Activated CD8-positive, alpha-beta memory T cell treated with anti-CD3 and anti-CD28 coated beads for 36 hours (primary cell): ENCODE measurements at regions not wholly inside any gene's neighbourhood (a gene's known extent, or its start where the extent isn't known, plus 50 kb on each side); places are given as distances from the start of the nearest gene placed in this dataset.

Experiments
- CTCF ChIA-PET: fragments of 350-600 bp; sonication (Branson Sonifier 250); formaldehyde crosslinking; loops from one replicate; lab custom pipeline; 2021; ENCODE audit warnings: antibody characterized with exemption; lab: Charles Lee
- POLR2A ChIA-PET: fragments of 350-600 bp; sonication (Branson Sonifier 250); formaldehyde crosslinking; loops from one replicate; lab custom pipeline; 2021; ENCODE audit warnings: antibody characterized with exemption; lab: Charles Lee

DNA sequence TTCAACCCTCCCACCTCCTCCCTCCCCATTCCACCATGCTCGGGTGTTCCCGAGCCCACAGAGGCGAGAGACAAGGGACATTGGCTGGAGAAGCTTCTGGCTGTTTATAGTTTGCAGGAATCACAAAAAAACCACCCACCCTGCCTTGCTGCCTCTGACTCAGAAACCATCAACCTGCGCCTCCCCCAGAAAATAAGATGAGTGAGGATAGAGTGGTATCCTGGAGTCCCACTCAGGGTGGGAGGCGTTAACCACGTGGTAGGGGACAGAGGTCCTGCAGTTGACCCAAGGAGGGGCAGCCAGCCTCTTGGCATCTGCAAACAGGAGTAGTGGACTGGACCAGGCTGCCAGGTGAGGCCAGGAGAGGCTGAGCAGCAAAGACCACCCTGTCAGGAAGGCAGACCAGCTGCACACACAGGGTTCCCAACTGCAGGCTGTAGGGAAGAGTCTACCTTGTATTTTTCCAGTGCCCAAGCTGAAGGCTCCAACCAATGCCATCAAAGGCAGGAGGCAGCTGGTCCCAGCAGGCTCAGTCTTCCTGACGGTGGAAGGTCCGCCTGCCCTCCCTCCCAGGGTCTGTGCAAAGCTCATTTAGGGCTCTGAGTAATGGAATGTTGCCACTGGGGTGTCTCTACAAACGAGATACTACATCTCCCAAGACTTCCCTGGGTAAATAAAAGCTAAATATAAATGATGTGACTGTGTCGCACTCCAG lies 201.5 kb upstream of the TNRC6C start:
- ChIA-PET CTCF (interaction anchor here (1.3 kb wide), 1 partner anchor 15 kb away, joined by 3 read pairs; no protein-coding TSS in a partner anchor), POLR2A (no interaction called here)

GRCh38 chr17:77757561-77757898 lies 201.0 kb upstream of the TNRC6C start:
- ChIA-PET POLR2A (no interaction called here), CTCF (interaction anchor here (0.6 to 1.3 kb wide), 2 partner anchors 15 to 316 kb away, joined by 3 read pairs; no protein-coding TSS in a partner anchor)

- ChIA-PET CTCF (no interaction called here), POLR2A (no interaction called here)
Observed at GRCh38 chr17:77763023-77763422, 195.5 kb upstream of the TNRC6C start.

- CTCF ChIA-PET, result no interaction called here
Observed at GRCh38 chr17:77763575-77763974, 194.9 kb upstream of the TNRC6C start.

DNA sequence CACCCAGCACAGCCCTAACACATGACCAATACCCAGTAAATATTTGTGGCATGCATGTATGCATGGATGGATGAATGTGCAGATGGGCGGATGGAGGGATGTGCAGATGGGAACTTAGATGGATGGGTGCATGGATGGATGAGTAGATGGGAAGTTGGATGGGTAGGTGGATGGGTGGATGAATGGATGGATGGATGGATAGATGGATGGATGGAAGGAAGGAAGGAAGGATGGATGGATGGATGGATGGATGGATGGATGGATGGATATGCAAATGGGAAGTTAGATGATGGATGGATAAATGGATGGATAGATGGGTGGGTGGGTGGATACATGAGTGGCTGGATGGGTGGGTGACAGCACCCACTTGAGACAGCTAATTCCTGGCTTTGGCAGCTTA lies 193.2 kb upstream of the TNRC6C start:
- ChIA-PET POLR2A (no interaction called here), CTCF (no interaction called here)

More at GRCh38 chr17:77763575-77763974, 194.9 kb upstream of the TNRC6C start:
- POLR2A ChIA-PET, result no interaction called here

GRCh38 chr17:77767148-77767547 lies 191.4 kb upstream of the TNRC6C start:
- CTCF ChIA-PET, result no interaction called here
- POLR2A ChIA-PET, result no interaction called here

- ChIA-PET POLR2A (interaction anchor here (0.5 kb wide), 1 partner anchor 447 kb away, joined by 5 read pairs; no protein-coding TSS in a partner anchor), CTCF (no interaction called here)
Observed at GRCh38 chr17:77768248-77768852, 190.2 kb upstream of the TNRC6C start.

DNA sequence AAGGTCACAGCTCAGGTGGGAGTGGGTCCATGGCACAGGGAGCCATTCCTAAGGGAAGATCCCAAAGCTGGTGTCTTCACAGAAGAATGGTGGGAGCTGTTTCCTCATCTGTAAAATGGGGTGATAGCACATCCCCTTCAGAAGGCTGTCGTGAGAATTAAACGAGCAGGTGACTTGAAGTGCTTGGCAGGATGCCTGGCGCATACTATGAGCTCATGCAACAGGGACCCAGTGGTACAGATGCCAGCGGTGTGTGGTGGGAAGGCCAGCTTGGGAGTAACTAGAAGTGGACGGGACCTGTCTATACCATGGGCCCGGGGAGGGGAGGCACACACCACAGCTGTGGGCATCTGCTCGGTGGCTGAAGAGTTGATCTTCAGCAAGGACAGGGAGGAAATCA lies 189.3 kb upstream of the TNRC6C start:
- CTCF ChIA-PET, result no interaction called here
- POLR2A ChIA-PET, result interaction anchor here (0.5 kb wide), 1 partner anchor 446 kb away, joined by 5 read pairs; no protein-coding TSS in a partner anchor

GRCh38 chr17:77769762-77770161 lies 188.7 kb upstream of the TNRC6C start:
- CTCF ChIA-PET, result no interaction called here
- POLR2A ChIA-PET, result no interaction called here

- CTCF ChIA-PET, result interaction anchor here (0.6 kb wide), 1 partner anchor 16 kb away, joined by 3 read pairs; no protein-coding TSS in a partner anchor
- POLR2A ChIA-PET, result no interaction called here
Observed at GRCh38 chr17:77770331-77771105, 188.0 kb upstream of the TNRC6C start.

- POLR2A ChIA-PET, result no interaction called here
Observed at GRCh38 chr17:77771145-77771544, 187.4 kb upstream of the TNRC6C start.

GRCh38 chr17:77771587-77771986 lies 186.9 kb upstream of the TNRC6C start:
- CTCF ChIA-PET, result interaction anchor here (1.0 to 1.1 kb wide), 2 partner anchors 14 to 243 kb away, joined by 3 to 4 read pairs; no protein-coding TSS in a partner anchor
- POLR2A ChIA-PET, result no interaction called here

More at GRCh38 chr17:77771145-77771544, 187.4 kb upstream of the TNRC6C start:
- CTCF ChIA-PET, result interaction anchor here (1.1 kb wide), 1 partner anchor 243 kb away, joined by 4 read pairs; no protein-coding TSS in a partner anchor

DNA sequence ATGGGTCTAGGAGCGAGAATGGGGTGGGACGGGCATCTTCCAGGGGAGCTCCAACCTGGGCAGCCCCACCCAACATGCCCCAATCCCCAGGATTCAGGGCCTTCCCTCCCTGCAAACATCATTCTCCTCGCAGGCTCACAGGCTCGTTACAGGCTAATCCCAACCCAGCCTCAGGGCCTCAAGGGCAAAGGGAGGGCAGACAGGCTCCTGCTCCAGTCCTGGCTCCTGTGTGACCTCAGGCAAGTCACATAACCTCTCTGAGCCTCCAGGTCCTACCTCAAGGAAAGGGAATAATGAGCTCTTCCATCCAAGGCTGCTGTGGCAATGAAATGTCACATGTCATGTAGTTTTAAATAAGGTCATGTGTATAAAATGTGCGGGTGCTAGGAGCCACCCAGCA lies 186.5 kb upstream of the TNRC6C start:
- CTCF ChIA-PET, result interaction anchor here (1.0 to 1.1 kb wide), 2 partner anchors 15 to 242 kb away, joined by 3 to 4 read pairs; no protein-coding TSS in a partner anchor
- POLR2A ChIA-PET, result no interaction called here

- CTCF ChIA-PET, result interaction anchor here (0.9 to 2.3 kb wide), 3 partner anchors 15 to 241 kb away, joined by 3 to 10 read pairs (median 4); no protein-coding TSS in a partner anchor
- POLR2A ChIA-PET, result no interaction called here
Observed at GRCh38 chr17:77772461-77772897, 186.0 kb upstream of the TNRC6C start.

DNA sequence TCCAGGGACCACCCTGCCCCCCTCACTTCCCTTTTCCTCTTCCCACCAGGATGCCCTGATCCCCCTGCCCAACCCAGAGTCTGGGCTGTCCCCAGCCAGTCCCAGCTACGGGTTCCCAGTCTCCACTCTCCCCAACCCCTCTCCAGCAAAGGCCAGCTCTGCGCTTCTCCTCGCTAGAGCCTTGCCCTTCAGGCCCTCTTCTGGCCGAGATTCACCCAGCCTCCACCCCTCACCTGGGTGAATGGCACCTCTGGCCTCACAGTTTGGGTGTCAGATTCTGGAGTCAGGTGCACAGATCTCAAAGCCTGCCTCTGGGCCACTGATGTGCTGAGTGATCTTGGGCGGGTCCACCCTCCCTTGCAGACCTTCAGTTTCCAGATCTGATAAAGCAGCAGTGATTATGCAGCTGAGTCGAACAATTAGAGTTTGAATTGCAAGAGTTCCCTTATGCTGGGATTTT lies 185.6 kb upstream of the TNRC6C start:
- CTCF ChIA-PET, result interaction anchor here (0.9 to 2.3 kb wide), 2 partner anchors 233 to 241 kb away, joined by 4 to 10 read pairs; no protein-coding TSS in a partner anchor

DNA sequence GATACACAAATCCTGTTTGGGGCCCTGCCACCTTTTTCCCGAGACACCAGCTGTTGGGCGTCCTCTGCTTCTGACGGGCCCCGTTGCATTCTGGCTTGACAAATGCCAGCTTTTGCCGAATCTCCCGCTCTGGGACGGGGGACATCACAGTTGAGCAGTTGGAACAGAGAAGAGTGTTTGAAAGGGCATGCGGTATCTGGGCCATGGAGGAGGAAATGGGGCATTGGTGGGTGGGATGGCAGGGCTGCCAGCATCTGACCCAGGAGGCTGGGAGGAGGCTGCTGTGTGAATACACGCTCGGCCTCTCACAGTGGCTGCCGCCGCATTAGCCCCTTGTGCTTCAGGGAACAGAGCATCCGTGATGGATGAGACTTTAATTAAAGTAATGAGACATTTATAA lies 184.3 kb upstream of the TNRC6C start:
- CTCF ChIA-PET, result interaction anchor here (2.3 kb wide), 1 partner anchor 240 kb away, joined by 10 read pairs; no protein-coding TSS in a partner anchor
- POLR2A ChIA-PET, result no interaction called here

More for the DNA sequence above, 185.6 kb upstream of the TNRC6C start:
- POLR2A ChIA-PET, result no interaction called here

DNA sequence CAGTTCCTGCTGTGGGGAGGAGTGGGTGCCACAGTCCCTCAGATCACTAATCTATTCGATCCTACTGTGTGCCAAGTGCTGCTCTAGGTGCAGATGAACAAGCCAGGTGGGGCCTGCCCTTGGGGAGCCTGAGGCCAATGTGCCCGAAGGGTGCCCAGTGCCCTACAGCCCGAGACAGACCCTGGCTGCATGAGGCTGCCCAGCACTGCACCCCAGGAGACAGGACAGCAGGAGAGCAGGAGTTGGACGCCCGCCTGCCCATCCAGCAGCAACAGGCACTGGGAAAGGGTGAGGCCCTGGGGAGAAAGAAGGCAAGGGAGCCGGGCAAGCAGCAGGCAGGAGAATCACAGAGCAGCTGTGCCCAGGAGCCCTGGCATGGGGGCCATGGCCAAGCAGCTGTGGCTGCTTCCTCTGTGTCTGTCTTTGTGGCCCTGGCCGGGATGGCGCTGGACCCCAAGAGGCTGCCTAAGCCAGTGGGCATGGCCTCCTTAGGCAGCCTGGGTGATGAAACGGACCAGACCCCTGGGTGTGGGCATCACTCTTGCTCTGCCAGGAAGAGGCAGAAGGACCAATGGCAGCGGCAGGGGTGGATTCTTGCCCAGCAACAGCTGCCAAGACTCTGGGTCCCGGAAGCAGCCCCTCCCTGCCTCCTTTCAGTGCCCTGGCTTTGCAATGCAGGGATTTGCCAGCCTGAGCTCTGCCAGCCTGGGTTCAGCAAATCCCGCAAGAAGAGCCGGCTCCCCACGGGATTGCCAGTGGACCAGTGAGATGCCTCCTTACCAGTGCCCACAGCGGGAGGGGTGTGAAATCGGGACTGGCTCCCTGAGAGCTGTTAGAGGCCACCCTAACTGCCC lies 179.6 kb upstream of the TNRC6C start:
- POLR2A ChIA-PET, result no interaction called here

GRCh38 chr17:77779711-77780539 lies 178.6 kb upstream of the TNRC6C start:
- CTCF ChIA-PET, result no interaction called here
- POLR2A ChIA-PET, result no interaction called here

More for the DNA sequence above, 179.6 kb upstream of the TNRC6C start:
- CTCF ChIA-PET, result no interaction called here
